WTC11 (cell line): ENCODE measurements at regions not wholly inside any gene's neighbourhood (a gene's known extent, or its start where the extent isn't known, plus 50 kb on each side); places are given as distances from the start of the nearest gene placed in this dataset.

ENCODE experiments used
- NFE2L1 ChIP-seq: sonication (generic); formaldehyde crosslinking; IDR thresholded peaks from 2 replicates; pipeline ENCODE4 v1.8.1; 2023; ENCODE audit warnings: missing genetic modification reagents
- SP1 ChIP-seq: sonication (generic); formaldehyde crosslinking; conservative IDR thresholded peaks from 2 replicates; pipeline ENCODE4 v1.8.1; 2022; ENCODE audit warnings: missing genetic modification reagents
- ZBTB21 ChIP-seq: sonication (generic); formaldehyde crosslinking; IDR thresholded peaks from 2 replicates; pipeline ENCODE4 v1.8.1; 2023; ENCODE audit warnings: mild to moderate bottlenecking, missing genetic modification reagents, borderline replicate concordance
- TF ChIP-seq, protein P1 (sequence below): fragments of 250-450 bp; sonication (Bioruptor Pico); conservative IDR thresholded peaks from 2 replicates; pipeline ENCODE4 v1.9.0; 2021; ENCODE audit warnings: mild to moderate bottlenecking
- TF ChIP-seq, protein P2 (sequence below): sonication (generic); formaldehyde crosslinking; IDR thresholded peaks from 2 replicates; pipeline ENCODE4 v1.8.1; 2022; ENCODE audit warnings: low read depth, mild to moderate bottlenecking, moderate library complexity, missing genetic modification reagents, borderline replicate concordance
- TF ChIP-seq, protein P3 (sequence below): fragments of 200-600 bp; IDR thresholded peaks from 2 replicates; pipeline ENCODE4 v1.8.0; 2022; ENCODE audit warnings: antibody characterized with exemption
- TF ChIP-seq, protein P4 (sequence below): sonication (generic); formaldehyde crosslinking; IDR thresholded peaks from 2 replicates; pipeline ENCODE4 v1.8.1; 2022; ENCODE audit warnings: mild to moderate bottlenecking, moderate library complexity, missing genetic modification reagents

DNA sequence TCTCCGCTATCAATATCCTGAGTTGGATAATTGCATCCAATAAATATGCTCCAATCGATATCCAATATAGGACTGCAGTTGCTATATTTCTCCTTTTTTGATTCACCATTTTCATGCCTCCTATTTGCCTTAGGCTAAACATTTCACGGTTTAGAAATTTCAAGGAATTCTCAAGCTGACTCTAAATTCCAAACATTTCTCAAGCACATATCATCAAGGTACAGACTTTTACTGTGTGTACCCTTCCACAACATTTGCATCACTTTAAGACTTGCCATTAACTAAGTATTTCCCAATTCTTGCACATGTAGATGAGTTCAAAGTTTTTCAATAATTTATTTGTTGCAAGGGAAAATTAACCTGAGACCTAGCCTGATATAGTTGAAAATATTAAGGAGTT, 795.2 kb upstream of the TMPRSS15 start:
- TF ChIP-seq, protein P1, sequence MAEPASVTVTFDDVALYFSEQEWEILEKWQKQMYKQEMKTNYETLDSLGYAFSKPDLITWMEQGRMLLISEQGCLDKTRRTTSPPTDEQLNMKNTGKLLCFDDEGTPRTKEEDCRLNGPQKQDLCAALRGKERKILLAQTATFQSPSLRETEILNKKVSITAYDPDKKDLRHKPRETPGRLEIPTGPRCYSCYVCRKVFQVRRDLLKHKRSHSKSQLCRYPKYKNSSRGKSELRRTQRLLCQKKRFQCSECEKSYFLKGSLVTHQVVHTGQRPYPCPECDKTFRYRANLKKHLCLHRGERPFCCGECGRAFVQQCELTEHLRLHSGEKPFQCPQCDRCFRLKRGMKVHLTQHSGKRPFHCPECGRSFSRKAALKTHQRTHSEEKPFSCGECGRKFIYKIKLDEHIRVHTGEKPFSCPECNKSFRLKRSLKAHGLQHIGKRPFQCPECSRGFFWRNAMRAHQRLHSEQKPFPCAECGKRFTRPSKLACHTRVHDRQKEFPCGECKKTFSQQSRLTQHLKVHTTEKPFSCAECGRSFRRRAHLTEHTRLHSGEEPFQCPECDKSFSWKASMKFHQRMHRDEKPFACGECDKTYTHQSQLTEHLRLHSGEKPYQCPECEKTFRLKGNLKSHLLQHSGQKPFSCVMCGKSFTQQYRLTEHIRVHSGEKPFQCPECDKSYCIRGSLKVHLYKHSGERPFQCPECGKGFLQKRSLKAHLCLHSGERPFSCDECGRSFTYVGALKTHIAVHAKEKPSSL (CRISPR knock-in tag), result no peak
- TF ChIP-seq NFE2L1 (no peak), SP1 (CRISPR knock-in tag) (no peak), ZBTB21 (CRISPR knock-in tag) (no peak)
- TF ChIP-seq, protein P2, sequence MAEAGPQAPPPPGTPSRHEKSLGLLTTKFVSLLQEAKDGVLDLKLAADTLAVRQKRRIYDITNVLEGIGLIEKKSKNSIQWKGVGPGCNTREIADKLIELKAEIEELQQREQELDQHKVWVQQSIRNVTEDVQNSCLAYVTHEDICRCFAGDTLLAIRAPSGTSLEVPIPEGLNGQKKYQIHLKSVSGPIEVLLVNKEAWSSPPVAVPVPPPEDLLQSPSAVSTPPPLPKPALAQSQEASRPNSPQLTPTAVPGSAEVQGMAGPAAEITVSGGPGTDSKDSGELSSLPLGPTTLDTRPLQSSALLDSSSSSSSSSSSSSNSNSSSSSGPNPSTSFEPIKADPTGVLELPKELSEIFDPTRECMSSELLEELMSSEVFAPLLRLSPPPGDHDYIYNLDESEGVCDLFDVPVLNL, result no peak
- TF ChIP-seq, protein P3, sequence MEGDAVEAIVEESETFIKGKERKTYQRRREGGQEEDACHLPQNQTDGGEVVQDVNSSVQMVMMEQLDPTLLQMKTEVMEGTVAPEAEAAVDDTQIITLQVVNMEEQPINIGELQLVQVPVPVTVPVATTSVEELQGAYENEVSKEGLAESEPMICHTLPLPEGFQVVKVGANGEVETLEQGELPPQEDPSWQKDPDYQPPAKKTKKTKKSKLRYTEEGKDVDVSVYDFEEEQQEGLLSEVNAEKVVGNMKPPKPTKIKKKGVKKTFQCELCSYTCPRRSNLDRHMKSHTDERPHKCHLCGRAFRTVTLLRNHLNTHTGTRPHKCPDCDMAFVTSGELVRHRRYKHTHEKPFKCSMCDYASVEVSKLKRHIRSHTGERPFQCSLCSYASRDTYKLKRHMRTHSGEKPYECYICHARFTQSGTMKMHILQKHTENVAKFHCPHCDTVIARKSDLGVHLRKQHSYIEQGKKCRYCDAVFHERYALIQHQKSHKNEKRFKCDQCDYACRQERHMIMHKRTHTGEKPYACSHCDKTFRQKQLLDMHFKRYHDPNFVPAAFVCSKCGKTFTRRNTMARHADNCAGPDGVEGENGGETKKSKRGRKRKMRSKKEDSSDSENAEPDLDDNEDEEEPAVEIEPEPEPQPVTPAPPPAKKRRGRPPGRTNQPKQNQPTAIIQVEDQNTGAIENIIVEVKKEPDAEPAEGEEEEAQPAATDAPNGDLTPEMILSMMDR, result no peak
- TF ChIP-seq, protein P4, sequence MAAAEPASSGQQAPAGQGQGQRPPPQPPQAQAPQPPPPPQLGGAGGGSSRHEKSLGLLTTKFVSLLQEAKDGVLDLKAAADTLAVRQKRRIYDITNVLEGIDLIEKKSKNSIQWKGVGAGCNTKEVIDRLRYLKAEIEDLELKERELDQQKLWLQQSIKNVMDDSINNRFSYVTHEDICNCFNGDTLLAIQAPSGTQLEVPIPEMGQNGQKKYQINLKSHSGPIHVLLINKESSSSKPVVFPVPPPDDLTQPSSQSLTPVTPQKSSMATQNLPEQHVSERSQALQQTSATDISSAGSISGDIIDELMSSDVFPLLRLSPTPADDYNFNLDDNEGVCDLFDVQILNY, result no peak
